GM18519 (cell line): ENCODE measurements at regions not wholly inside any gene's neighbourhood (a gene's known extent, or its start where the extent isn't known, plus 50 kb on each side); places are given as distances from the start of the nearest gene placed in this dataset.

Source experiments
- ATAC-seq: cut with Tn5 transposase; IDR thresholded peaks from one replicate; pipeline ENCODE4 v1.9.1; 2021; ENCODE audit warnings: mild to moderate bottlenecking, moderate library complexity; ENCODE audit not compliant: unreplicated experiment, low FRiP score

DNA sequence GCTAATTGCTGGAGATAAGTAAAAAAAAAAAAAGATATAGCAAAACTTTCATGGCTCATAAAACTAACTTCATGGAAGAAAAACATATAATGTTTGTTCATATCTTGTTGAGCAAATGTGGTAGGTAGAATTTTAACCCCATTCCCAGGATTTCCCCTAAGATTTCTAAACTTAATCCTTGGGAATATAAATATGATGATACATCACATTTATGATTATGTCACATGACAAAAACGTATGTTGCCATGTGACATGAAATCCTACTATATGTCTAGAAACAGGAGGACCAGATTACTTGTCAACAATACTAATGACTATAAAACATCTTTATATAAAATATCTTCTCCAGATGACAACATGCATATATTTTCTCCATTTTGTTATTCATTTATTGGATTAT lies 679.0 kb upstream of the LRRC4C start:
- ATAC-seq = no peak

DNA sequence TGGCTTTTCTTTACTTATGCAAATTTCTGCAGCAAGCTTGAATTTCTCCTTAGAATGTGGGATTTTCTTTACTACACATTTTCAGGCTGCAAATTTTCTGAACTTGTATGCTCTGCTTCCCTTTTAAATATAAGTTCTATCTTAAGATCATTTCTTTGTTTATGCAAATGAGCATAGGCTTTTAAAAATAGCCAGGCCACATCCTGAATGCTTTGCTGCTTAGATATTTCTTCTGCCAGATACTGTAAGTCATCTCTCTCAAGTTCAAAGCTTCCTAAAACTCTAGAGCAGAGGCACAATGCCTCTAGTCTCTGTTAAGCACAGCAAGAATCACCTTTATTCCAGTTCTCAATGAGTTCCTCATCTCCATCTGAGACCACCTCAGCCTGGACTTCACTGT lies 685.9 kb upstream of the LRRC4C start:
- ATAC-seq = no peak

DNA sequence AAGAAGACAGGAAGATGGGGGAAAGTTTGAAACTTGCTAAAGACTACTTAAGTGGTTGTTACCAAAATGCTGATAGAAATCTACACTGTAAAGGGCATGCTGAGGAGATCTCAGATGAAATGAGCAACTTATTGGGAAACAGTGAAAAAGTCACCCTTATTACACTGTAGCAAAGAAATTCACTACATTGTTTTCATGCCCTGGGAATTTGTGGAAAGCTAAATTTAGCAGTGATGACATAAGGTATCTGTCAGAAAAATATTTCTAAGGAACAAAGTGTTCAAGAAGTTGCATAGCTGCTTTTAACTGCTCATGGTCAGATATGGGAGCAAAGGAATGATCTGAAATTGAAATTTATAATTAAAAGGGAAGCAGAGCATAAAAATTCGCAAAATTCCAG lies 702.4 kb upstream of the LRRC4C start:
- ATAC-seq = no peak

DNA sequence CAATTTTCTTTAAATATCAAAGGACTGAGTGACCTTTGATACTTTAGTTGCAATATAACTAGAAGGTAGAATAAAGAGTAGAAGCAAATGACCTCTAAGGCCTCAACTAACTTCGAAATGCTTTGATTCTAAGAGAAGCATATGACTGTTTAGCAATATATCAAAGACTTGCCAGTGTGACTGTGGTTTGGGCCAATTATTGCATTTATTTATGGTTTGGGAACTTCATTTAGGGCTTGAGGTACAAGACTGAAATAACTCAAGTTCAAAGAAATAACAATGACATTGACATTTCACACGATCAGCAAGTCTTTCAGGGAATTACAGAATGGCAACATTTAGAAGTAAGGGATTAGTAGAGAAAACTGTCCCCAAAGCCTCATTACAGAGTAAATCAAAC lies 709.7 kb upstream of the LRRC4C start:
- ATAC-seq = no peak

DNA sequence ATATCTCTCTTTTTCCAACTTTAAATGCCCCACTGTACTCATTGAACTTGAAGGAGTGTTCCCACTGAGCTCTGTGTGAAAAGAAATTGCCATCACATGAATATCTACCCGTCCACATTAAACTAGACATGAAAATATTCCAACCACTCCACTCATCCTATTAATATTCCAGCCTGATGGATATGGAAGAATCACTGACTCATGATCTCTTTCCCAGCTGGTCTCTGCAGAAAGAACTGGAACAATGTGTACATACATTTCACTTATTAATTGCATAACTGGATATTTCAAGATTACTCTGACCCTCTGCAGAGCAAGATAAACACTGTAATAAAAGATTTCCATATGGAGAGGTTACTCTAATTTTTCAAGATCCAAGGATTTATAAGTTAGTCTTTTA lies 711.1 kb upstream of the LRRC4C start:
- no peak for ATAC-seq

DNA sequence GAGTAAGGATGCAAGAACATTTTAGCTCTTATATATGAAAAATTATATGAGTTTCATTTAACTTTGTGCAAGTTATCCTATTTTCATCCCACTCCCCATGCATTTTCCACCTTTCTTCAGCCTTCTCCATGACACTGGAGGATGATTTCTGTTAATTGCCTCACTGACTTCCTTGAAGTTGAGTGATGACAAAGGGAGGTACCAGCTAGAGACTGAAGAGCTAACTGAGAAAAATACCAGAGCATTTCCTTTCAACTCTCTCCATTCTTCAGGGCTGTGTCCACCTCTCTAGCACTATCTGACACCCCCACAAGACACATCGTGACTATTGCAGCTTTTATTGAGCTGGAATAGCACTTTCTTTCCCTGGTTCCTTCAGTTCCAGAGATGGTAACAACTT lies 711.6 kb upstream of the LRRC4C start:
- ATAC-seq = no peak

DNA sequence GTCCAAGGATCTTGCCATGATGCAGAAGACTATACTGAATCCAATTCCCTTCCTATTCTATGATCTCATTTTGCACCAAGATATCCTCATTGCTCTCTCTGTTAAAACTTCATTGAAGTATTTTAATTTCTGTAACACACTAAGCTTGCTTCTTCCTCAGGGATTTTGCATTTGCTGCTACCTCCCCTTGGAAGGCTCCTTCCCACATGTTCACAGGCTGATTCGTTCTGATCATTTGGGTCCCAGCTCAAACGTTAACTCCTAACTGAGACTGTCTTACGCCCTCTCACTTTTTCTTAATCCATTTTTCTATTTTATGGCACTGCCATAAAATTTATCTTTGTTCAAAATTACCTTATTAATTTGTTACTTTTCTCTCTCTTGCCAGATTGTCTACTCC lies 713.0 kb upstream of the LRRC4C start:
- no peak for ATAC-seq

DNA sequence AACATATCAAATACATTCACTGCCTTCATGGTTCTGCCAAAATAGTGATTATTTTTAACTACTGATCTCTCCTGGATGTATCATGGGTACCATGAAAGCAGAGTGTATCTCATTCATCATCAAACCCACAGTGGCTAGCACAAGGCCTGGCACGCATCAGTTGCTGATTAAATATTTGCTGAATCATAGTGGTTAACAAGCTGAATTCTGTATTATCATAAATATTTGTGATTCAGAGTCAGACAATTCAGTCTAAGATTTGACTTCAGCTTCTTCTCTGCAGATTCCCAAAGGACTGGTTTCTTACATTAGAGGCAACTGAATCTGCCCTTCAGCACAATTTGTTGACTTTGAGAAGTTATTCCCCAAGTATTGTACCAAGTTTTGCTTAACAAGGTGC lies 715.8 kb upstream of the LRRC4C start:
- ATAC-seq = no peak

DNA sequence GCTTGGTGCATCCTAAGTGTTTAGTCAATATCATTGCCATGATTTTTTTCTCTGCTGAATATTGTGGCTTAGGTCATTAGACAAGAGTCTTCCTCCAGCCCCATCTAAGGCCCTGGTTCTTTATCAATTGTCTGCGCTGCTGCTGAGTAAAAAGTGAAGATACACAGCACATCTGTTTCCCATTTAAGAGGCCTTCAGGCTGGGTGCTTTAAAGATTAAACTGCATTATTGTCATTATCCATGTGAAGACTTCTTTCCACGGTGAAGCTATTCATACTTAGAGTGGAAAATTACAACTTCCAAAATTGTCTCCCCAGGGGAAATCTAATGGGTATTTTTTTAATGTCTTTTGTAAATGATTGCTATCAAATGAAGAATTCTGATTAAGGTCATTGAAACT lies 719.8 kb upstream of the LRRC4C start:
- ATAC-seq = no peak

DNA sequence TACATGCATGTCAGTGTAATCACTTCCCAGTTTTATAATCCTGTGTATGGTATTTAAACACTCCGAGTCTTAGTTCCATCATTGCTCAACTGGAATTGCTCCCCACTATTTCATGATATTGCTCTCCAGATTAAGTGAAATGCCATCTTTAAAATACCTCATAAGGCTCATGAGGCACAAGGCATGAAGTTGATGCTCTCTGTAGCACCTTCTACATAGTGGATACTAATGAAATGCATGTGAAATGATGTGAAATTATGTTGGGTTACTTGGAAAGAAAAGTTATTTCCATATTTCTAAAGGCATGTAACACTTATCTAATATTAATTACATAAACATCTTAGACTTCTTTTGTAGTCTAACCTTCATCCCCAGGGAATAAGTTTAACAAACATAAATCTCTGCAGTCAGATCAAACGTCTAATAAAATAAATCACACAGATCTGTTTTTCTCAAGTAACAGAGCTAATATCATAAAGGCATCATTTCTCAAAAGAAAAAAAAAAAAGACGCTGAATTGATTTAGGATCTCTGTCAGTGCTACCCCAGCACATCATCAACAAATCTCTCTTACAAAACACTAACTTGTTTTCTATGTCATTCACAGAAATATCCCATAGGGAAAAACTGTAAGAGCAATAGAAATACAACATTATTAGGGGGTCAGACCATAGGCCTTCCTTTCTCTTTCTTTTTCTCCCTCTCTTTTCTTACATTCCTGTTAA lies 736.0 kb upstream of the LRRC4C start:
- ATAC-seq = no peak

DNA sequence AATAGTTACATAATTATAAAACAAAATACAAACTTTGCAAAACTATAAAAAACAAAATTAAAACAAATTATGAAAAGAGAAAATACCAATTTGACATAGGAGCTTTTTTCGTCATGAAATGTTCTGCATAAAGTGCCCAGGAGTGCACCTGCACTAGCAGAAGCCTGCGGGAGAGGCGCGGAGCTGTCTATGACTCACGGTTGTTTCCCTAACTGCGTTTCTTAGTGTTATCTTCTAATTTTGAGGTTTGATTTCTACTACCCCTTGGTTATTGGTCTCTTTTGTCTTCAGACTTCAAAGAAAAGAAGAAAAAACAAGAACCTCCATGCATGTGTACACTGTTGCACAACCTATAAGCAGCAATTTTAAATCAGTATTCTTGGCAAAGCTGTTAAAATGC lies 740.9 kb upstream of the LRRC4C start:
- no peak for ATAC-seq

DNA sequence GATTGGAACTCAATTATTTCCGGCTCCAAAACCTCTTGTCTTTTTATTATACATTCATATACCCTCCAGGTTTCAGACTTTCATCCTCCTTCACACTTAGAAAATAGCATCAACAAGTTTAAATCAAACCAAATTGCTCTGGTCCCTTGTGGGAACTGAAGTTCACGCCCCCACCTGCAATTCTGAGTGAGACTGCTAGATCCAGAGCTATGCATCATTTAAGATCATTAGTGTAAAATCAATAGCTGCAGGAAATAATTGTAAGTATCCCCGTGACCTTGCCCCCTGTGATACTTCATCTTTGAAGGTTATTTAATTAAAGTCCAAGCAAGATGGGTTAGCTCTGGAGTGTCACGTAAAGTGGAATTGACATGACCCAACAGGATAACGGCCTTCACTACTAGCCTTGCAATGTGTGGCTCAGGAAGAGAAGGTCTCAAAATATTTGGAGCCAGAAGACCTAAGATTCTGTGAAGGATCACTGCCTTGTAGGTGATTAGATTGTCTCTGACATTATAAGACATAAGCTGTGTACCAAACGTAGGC lies 742.2 kb upstream of the LRRC4C start:
- ATAC-seq = no peak

DNA sequence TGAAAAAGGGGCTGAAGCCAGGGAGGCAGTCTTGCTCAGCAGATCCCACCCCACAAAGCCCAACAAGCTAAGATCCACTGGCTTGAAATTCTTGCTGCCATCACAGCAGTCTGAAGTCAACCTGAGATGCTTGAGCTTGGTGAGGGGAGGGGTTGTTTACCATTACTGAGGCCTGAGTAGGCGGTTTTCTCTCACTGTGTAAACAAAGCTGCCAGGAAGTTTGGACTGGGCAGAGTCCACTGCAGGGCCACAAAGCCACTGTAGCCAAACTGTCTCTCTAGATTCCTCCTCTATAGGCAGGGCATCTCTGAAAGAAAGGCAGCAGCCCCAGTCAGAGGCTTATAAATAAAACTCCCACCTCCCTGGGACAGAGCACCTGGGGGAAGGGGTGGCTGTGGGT lies 746.1 kb upstream of the LRRC4C start:
- ATAC-seq = no peak

DNA sequence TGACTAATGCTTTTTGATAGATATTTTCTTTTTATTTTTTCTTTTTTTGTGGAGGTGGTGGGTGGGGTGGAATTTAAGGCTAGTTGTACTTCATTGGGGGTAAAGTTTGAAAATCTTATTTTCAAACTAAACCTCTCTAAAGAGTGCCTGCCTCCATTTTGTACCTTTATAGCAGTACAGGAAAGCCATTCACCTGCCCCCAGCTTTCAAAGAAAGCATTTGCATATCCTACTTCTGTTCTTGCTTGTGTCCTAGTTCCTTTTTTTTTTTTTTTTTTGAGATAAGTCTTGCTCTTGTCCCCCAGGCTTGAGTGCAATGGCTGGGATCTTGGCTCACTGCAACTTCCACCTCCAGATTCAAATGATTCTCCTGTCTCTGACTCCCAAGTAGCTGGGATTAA lies 766.2 kb upstream of the LRRC4C start:
- no peak for ATAC-seq

DNA sequence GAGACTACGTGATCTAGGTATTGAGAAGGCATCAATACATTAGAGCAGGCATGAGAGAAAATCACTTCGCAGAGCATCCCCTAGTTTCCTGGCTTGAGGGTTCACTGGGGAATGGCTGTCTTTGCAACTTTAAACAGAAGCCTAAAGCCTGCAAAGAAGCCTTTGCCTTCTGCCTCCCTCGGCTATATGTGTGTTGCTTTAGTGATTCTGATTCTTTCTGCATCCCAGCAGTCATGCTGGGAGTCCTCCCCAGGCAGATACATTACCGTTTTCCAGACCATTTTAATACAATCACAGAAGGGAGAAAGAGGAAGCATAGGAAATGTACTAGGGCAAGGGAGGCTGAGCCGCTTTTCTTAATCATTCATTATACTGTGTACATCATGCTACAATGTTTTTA lies 773.2 kb upstream of the LRRC4C start:
- ATAC-seq = no peak

DNA sequence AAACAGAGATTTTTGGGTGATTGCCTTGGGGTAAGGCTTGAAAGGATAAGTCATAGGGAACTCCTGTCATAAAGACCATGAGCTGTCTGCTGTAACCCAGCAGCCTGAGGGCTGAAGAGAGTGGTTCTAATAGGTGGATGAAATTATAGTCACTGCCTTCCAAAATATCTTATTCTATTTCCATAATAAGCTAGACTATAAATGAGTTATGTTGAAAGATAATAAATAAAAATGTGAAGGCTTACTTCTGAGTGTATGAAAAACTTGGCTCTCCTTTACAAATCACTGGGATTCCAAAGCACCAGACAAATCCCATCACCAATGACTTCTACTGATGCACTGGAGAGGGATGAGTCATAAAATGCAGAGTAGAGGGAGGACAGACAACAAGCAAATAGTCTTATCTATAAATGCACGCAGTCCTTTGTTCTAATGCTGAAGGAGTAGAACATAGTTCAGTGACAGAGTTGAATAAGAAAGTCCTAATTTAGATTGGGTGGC lies 775.0 kb upstream of the LRRC4C start:
- no peak for ATAC-seq

DNA sequence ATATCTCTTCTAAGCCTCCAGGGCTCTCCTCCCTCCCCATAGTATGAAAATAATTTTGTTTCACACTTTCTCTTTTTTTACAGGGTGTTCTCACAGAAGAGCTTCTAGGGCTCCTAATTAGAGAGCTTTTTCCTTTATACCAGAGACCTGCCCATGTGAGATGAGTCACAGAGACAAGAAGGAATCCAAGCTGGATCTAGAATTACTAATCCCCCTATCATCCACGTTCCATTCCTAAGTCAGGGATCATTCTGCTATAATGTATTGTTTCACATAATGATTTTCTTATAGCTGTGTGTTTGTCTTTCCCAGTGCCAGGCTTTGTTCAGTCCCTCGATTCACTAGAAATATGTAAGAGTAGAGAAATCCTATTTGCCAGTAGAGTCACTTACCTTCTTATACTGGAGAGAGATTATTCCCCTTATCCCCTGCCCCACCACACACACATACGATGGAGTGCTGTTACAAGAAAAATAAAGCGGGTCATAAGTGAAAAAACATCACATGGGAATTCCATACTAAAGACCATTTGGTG lies 778.3 kb upstream of the LRRC4C start:
- no peak for ATAC-seq

DNA sequence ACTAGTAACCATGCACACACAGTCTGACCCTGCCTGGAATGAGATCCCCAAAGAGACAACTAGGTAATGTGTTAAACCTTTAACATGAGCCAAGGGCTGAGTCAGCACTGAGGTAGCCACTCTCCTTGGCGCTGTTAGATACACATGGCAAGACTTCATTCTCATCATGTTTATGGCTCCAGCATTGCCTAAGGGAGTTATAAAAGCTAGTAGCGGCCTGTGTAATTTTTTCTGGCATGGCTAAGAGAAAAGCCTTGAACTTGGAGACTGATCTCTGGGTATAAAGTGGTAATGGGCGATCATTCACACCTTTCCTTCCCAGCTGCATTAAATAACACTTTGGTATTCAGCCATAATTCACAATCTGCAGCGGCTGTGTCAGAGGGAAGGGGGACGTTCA lies 779.7 kb upstream of the LRRC4C start:
- ATAC-seq = no peak

DNA sequence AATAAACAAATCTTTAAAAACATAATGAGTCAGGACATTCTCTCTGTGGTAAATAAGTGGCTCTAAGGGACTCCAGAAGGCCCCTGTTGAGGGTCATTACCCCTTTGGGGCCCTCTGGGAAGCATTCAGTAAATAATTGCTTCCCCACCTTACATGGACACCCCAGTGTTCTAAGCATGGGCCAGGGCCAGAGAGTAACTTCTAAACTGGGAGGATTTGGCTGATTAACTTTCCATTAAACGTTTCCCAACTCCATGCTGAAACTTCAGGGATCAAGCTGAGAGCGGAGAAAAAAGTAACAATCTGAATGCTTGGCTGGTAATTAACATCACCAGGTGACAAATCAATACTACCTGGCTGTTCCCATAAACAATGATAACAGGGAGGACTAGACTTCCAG lies 783.9 kb upstream of the LRRC4C start:
- ATAC-seq = no peak

DNA sequence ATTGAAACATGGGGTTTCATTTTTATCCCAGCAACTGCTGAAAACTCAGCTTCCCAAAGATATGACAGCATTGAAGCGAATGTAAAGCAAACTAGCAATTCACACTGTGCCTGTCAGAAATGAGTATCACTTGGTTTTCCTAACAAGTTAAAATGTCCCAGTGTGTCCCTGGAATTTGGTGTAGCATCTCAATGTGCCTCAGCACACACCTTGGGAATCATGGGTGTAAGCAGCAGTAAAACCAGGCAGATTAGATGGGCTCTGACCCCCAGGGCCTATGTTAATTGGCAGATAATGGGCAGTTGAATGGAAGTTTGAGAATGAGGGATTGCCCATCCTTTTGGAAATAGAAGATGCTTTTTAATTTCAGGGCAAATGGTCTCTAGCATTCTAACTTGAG lies 784.9 kb upstream of the LRRC4C start:
- no peak for ATAC-seq

DNA sequence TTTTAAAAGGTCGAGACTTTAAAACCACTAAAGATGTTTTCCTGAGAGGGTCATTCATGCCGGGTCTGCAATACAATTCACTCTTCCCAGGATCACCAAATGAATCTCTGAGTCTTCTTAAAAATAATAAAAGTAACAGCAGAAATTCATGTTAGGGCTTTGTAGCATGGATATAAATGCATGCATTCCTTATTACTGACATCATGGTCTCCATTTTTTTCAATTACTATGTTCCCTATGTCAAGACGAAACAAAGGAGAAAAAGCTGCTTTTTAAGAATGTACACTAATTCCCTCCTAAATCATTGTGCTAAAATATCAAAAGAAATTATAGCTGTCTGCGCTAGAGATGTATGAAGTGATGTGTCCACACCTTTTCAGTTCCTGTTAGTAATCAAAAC lies 789.9 kb upstream of the LRRC4C start:
- no peak for ATAC-seq

DNA sequence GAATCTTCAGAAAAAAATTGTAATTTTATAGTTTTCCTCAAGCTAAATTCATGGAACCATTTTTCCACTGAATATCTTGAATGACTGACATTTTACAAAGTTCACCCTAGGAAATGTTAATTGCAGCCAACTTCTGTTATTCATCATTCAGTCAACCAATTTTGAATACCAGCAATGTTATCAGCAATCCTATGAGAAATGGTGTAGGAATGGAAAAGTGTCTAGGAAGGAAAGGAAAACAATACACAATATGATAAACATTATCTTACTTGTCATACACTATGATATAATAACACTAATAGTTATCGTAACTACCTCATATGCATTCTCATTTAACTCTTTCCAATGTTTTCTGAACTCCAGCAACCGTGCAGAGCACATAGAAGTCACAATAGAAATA lies 790.5 kb upstream of the LRRC4C start:
- ATAC-seq = no peak
